PC-3 (cell line): ENCODE measurements at regions not wholly inside any gene's neighbourhood (a gene's known extent, or its start where the extent isn't known, plus 50 kb on each side); places are given as distances from the start of the nearest gene placed in this dataset.

ENCODE experiments used
- EZH2 ChIP-seq: fragments of 300-600 bp; sonication (generic); IDR thresholded peaks from one replicate; pipeline ENCODE4 v1.6.1; 2017; ENCODE audit warnings: antibody characterized with exemption, mild to moderate bottlenecking, low read length; ENCODE audit not compliant: unreplicated experiment
- TF ChIP-seq, protein P1 (sequence below): fragments of 300-600 bp; sonication (generic); conservative IDR thresholded peaks from 2 replicates; pipeline ENCODE4 v1.5.1; 2017; ENCODE audit warnings: antibody characterized with exemption, low read depth, mild to moderate bottlenecking, low read length

DNA sequence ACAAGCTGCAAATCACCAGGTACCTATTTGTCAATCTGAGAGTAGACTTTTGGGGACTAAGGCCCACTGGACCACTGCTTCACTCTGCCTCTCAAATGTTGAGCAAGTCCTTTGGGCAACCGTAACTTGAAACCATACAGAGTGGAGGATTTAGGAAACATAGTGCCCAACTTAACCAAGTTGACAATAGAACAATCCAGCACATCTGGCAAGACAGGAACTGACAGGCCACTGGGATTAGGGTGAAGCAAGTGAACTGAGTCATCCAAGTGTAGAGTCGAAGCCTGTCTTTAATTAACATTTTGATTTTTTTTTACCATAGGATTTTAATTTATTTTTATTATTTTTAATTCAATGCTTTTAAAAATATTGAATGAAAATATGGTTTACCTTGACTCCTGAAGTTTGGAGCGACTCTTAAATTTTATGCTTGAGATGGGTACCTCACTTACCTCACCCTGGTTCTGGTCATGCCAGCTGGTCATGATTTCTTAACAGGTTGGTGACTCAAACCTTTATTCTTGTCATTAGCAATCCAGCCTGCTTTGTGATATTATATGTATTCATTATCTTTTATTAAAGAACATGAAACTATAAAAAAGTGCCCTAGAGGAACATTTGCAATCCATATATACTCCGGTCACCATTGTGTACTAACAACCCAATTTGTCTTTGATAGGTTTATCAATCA is 312.1 kb upstream of the DEFB112 start:
- TF ChIP-seq, protein P1, sequence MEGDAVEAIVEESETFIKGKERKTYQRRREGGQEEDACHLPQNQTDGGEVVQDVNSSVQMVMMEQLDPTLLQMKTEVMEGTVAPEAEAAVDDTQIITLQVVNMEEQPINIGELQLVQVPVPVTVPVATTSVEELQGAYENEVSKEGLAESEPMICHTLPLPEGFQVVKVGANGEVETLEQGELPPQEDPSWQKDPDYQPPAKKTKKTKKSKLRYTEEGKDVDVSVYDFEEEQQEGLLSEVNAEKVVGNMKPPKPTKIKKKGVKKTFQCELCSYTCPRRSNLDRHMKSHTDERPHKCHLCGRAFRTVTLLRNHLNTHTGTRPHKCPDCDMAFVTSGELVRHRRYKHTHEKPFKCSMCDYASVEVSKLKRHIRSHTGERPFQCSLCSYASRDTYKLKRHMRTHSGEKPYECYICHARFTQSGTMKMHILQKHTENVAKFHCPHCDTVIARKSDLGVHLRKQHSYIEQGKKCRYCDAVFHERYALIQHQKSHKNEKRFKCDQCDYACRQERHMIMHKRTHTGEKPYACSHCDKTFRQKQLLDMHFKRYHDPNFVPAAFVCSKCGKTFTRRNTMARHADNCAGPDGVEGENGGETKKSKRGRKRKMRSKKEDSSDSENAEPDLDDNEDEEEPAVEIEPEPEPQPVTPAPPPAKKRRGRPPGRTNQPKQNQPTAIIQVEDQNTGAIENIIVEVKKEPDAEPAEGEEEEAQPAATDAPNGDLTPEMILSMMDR, result no peak
- no peak for TF ChIP-seq EZH2
